HEK293 (cell line): ENCODE measurements at regions not wholly inside any gene's neighbourhood (a gene's known extent, or its start where the extent isn't known, plus 50 kb on each side); places are given as distances from the start of the nearest gene placed in this dataset.

Source experiments
- CTCF ChIA-PET: fragments of 350-600 bp; formaldehyde crosslinking; extraction: SDS; loops from one replicate; lab custom pipeline; 2021; ENCODE audit warnings: antibody characterized with exemption; lab: Yijun Ruan, JAX
- POLR2A ChIA-PET: fragments of 300-600 bp; formaldehyde crosslinking; extraction: SDS; loops from one replicate; lab custom pipeline; 2020; ENCODE audit warnings: antibody characterized with exemption, inconsistent platforms; lab: Yijun Ruan, JAX
- H3K27ac ChIP-seq: fragments of 200-500 bp; sonication (Bioruptor generic); 2 replicates; pipeline ENCODE4 v1.5.1; 2014; ENCODE audit warnings: low read depth, low read length, control low read depth, inconsistent platforms; ENCODE audit errors: extremely low read depth
- H3K36me3 ChIP-seq, 2 experiments: fragments of 200-500 bp in 1 of 2; sonication (Bioruptor generic) in 1 of 2; 1 replicate in 1 of 2; 2 replicates in 1 of 2; pipeline ENCODE4 v1.5.1; 2014 to 2017; ENCODE audit warnings: inconsistent platforms in 2 of 2, low read length in 2 of 2; ENCODE audit not compliant: control insufficient read depth in 2 of 2, insufficient read depth in 1 of 2
- H3K4me1 ChIP-seq: fragments of 200-500 bp; sonication (Bioruptor generic); 2 replicates; pipeline ENCODE4 v1.5.1; 2014; ENCODE audit warnings: mild to moderate bottlenecking, low read length, inconsistent platforms; ENCODE audit not compliant: control insufficient read depth, insufficient read depth
- H3K4me3 ChIP-seq: 2 replicates; pipeline ENCODE4 v1.5.1; 2011; ENCODE audit warnings: low read depth, mild to moderate bottlenecking, control low read depth, low read length, moderate library complexity
- H3K9me3 ChIP-seq: fragments of 200-500 bp; sonication (Bioruptor generic); 2 replicates; pipeline ENCODE4 v1.5.1; 2014; ENCODE audit warnings: low read depth, low read length, inconsistent platforms; ENCODE audit not compliant: control insufficient read depth, insufficient read depth
- BCL11B ChIP-seq: fragments of 450-650 bp; formaldehyde crosslinking; IDR thresholded peaks from 2 replicates; pipeline ENCODE4 v1.5.1; 2016; ENCODE audit warnings: low read depth, missing biosample characterization, missing genetic modification characterization
- KLF9 ChIP-seq: fragments of 450-650 bp; formaldehyde crosslinking; IDR thresholded peaks from 2 replicates; pipeline ENCODE4 v1.5.1; 2016; ENCODE audit warnings: missing biosample characterization, missing genetic modification characterization, low read depth
- PRDM6 ChIP-seq: fragments of 450-650 bp; formaldehyde crosslinking; IDR thresholded peaks from 2 replicates; pipeline ENCODE4 v1.5.1; 2017; ENCODE audit warnings: missing biosample characterization, missing genetic modification characterization
- WT1 ChIP-seq: fragments of 450-650 bp; formaldehyde crosslinking; IDR thresholded peaks from 2 replicates; pipeline ENCODE4 v1.5.1; 2016; ENCODE audit warnings: missing biosample characterization, missing genetic modification characterization
- ZBTB26 ChIP-seq: fragments of 450-650 bp; formaldehyde crosslinking; optimal IDR thresholded peaks from 2 replicates; pipeline ENCODE3; 2016; ENCODE audit warnings: missing biosample characterization, mild to moderate bottlenecking, missing genetic modification characterization
- ZBTB6 ChIP-seq: fragments of 450-650 bp; formaldehyde crosslinking; IDR thresholded peaks from 2 replicates; pipeline ENCODE4 v1.5.1; 2017; ENCODE audit warnings: missing biosample characterization, missing genetic modification characterization
- ZFHX2 ChIP-seq: fragments of 450-650 bp; formaldehyde crosslinking; conservative IDR thresholded peaks from 2 replicates; pipeline ENCODE4 v1.5.1; 2016; ENCODE audit warnings: missing biosample characterization, missing genetic modification characterization
- ZNF10 ChIP-seq: fragments of 450-650 bp; formaldehyde crosslinking; IDR thresholded peaks from 2 replicates; pipeline ENCODE4 v1.5.1; 2017; ENCODE audit warnings: missing biosample characterization, missing genetic modification characterization
- ZNF148 ChIP-seq: fragments of 450-650 bp; formaldehyde crosslinking; IDR thresholded peaks from 2 replicates; pipeline ENCODE4 v1.5.0; 2017; ENCODE audit warnings: missing biosample characterization, missing genetic modification characterization, borderline replicate concordance
- ZNF202 ChIP-seq: fragments of 450-650 bp; formaldehyde crosslinking; IDR thresholded peaks from 2 replicates; pipeline ENCODE4 v1.5.1; 2016; ENCODE audit warnings: missing biosample characterization, missing genetic modification characterization, borderline replicate concordance
- ZNF221 ChIP-seq: fragments of 450-650 bp; formaldehyde crosslinking; IDR thresholded peaks from 2 replicates; pipeline ENCODE4 v1.5.1; 2017; ENCODE audit warnings: missing biosample characterization, missing genetic modification characterization, borderline replicate concordance
- ZNF24 ChIP-seq: fragments of 450-650 bp; formaldehyde crosslinking; IDR thresholded peaks from 2 replicates; pipeline ENCODE4 v1.5.1; 2016; ENCODE audit warnings: missing biosample characterization, missing genetic modification characterization
- ZNF398 ChIP-seq: fragments of 450-650 bp; formaldehyde crosslinking; IDR thresholded peaks from 2 replicates; pipeline ENCODE4 v1.5.1; 2017; ENCODE audit warnings: missing biosample characterization, missing genetic modification characterization
- ZNF449 ChIP-seq: fragments of 450-650 bp; formaldehyde crosslinking; IDR thresholded peaks from 2 replicates; pipeline ENCODE4 v1.5.1; 2017; ENCODE audit warnings: missing biosample characterization, mild to moderate bottlenecking, missing genetic modification characterization, moderate library complexity
- ZNF48 ChIP-seq: fragments of 450-650 bp; formaldehyde crosslinking; IDR thresholded peaks from 2 replicates; pipeline ENCODE4 v1.5.1; 2016; ENCODE audit warnings: missing biosample characterization, missing genetic modification characterization
- ZNF548 ChIP-seq: fragments of 450-650 bp; formaldehyde crosslinking; IDR thresholded peaks from 2 replicates; pipeline ENCODE4 v1.5.1; 2016; ENCODE audit warnings: missing biosample characterization, missing genetic modification characterization
- ZNF560 ChIP-seq: fragments of 450-650 bp; formaldehyde crosslinking; IDR thresholded peaks from 2 replicates; pipeline ENCODE4 v1.5.1; 2017; ENCODE audit warnings: missing biosample characterization, missing genetic modification characterization, borderline replicate concordance
- ZNF610 ChIP-seq: fragments of 450-650 bp; formaldehyde crosslinking; IDR thresholded peaks from 2 replicates; pipeline ENCODE4 v1.5.1; 2016; ENCODE audit warnings: missing biosample characterization, missing genetic modification characterization, borderline replicate concordance
- ZNF629 ChIP-seq: fragments of 450-650 bp; formaldehyde crosslinking; IDR thresholded peaks from 2 replicates; pipeline ENCODE4 v1.5.1; 2017; ENCODE audit warnings: missing biosample characterization, missing genetic modification characterization
- ZNF645 ChIP-seq: fragments of 450-650 bp; formaldehyde crosslinking; IDR thresholded peaks from 2 replicates; pipeline ENCODE4; 2016; ENCODE audit warnings: missing biosample characterization, missing genetic modification characterization
- ZNF701 ChIP-seq: fragments of 450-650 bp; formaldehyde crosslinking; IDR thresholded peaks from 2 replicates; pipeline ENCODE4 v1.5.1; 2016; ENCODE audit warnings: missing biosample characterization, missing genetic modification characterization
- ZNF792 ChIP-seq: fragments of 450-650 bp; formaldehyde crosslinking; IDR thresholded peaks from 2 replicates; pipeline ENCODE4 v1.5.1; 2016; ENCODE audit warnings: missing biosample characterization, missing genetic modification characterization

- Histone ChIP-seq H3K36me3 (no peaks in the 10 kb centered on the region), H3K9me3 (no peaks in the 10 kb centered on the region), H3K27ac (no peak overlapping the region), H3K4me1 (no peaks in the 10 kb centered on the region), H3K4me3 (no peak overlapping the region)
- TF ChIP-seq ZNF148: no peak
- no peak for TF ChIP-seq ZNF48
- TF ChIP-seq ZNF548 (tag by site-specific recombination): no peak
- no peak for TF ChIP-seq ZNF792 (tag by site-specific recombination)
- no peak for TF ChIP-seq ZFHX2 (tag by site-specific recombination)
- no peak for TF ChIP-seq ZNF701 (tag by site-specific recombination)
- TF ChIP-seq ZNF610 (tag by site-specific recombination): no peak
- no peak for TF ChIP-seq ZBTB26 (tag by site-specific recombination)
- no peak for TF ChIP-seq ZBTB6 (tag by site-specific recombination)
- no peak for TF ChIP-seq ZNF24 (tag by site-specific recombination)
- no peak for TF ChIP-seq ZNF10 (tag by site-specific recombination)
- no peak for TF ChIP-seq ZNF398 (tag by site-specific recombination)
- TF ChIP-seq ZNF560: no peak
- no peak for TF ChIP-seq KLF9
- no peak for TF ChIP-seq ZNF221 (tag by site-specific recombination)
- CTCF ChIA-PET: no interaction called here
- POLR2A ChIA-PET: no interaction called here
These were observed 448.2 kb upstream of the CCDC54 start for GRCh38 chr3:106929081-106929480.

- TF ChIP-seq ZNF24 (tag by site-specific recombination): no peak
- no peak for TF ChIP-seq BCL11B
- no peak for TF ChIP-seq ZNF449 (tag by site-specific recombination)
- TF ChIP-seq ZNF645 (tag by site-specific recombination): no peak
- TF ChIP-seq ZNF202 (tag by site-specific recombination): no peak
- TF ChIP-seq ZNF560: no peak
- no peak for TF ChIP-seq WT1 (tag by site-specific recombination)
- no peak for TF ChIP-seq PRDM6
- no peak for TF ChIP-seq ZNF629 (tag by site-specific recombination)
- TF ChIP-seq, all 188 proteins: peak for 0
- H3K27ac ChIP-seq: no peak overlapping the region
- no peak overlapping the region for H3K4me3 ChIP-seq
- ChIA-PET CTCF (interaction anchor here (0.6 kb wide), 1 partner anchor 12 kb away, joined by 4 read pairs; no protein-coding TSS in a partner anchor), POLR2A (no interaction called here)
- H3K9me3 ChIP-seq: no peaks in the 10 kb centered on the region
- no peaks in the 10 kb centered on the region for H3K4me1 ChIP-seq
- no peaks in the 10 kb centered on the region for H3K36me3 ChIP-seq
These were observed 447.2 kb upstream of the CCDC54 start for GRCh38 chr3:106930086-106930485.
